OCI-LY1 (cell line): ENCODE measurements at regions not wholly inside any gene's neighbourhood (a gene's known extent, or its start where the extent isn't known, plus 50 kb on each side); places are given as distances from the start of the nearest gene placed in this dataset.

Source experiments
- H2AFZ ChIP-seq: fragments of 200-600 bp; sonication (generic), shearing (Covaris generic); 2 replicates; pipeline ENCODE4 v1.6.0; 2014; ENCODE audit warnings: antibody characterized with exemption, mild to moderate bottlenecking, low read length
- H3F3A ChIP-seq: fragments of 200-600 bp; sonication (generic), shearing (Covaris generic); 2 replicates; pipeline ENCODE4 v1.6.0; 2014; ENCODE audit warnings: mild to moderate bottlenecking, antibody characterized with exemption, low read length, moderate library complexity; ENCODE audit not compliant: insufficient read depth
- H3K27ac ChIP-seq: fragments of 200-600 bp; sonication (generic); 2 replicates; pipeline ENCODE4 v1.5.1; 2014; ENCODE audit warnings: low read length, mixed run types, mild to moderate bottlenecking, low read depth; ENCODE audit not compliant: poor library complexity, severe bottlenecking
- H3K27me3 ChIP-seq: fragments of 200-600 bp; sonication (generic); 2 replicates; pipeline ENCODE4 v1.6.0; 2014; ENCODE audit warnings: antibody characterized with exemption, mild to moderate bottlenecking, low read length, moderate library complexity; ENCODE audit not compliant: insufficient read depth
- H3K36me3 ChIP-seq: fragments of 200-600 bp; sonication (generic); 2 replicates; pipeline ENCODE4 v1.6.1; 2014; ENCODE audit warnings: mild to moderate bottlenecking, antibody characterized with exemption, low read length, moderate library complexity, mixed read lengths; ENCODE audit not compliant: insufficient read depth
- H3K4me1 ChIP-seq: fragments of 200-600 bp; sonication (generic); 2 replicates; pipeline ENCODE4 v1.5.1; 2014; ENCODE audit warnings: mild to moderate bottlenecking, low read length, moderate library complexity; ENCODE audit not compliant: insufficient read depth, severe bottlenecking
- H3K4me2 ChIP-seq: fragments of 200-600 bp; sonication (generic), shearing (Covaris generic); 2 replicates; pipeline ENCODE4 v1.6.1; 2014; ENCODE audit warnings: low read length
- H3K4me3 ChIP-seq: fragments of 200-600 bp; sonication (generic); 2 replicates; pipeline ENCODE4 v1.5.1; 2014; ENCODE audit warnings: low read length, low read depth, mild to moderate bottlenecking, mixed read lengths; ENCODE audit not compliant: poor library complexity, severe bottlenecking
- H3K79me2 ChIP-seq: fragments of 200-600 bp; shearing (Covaris generic); 2 replicates; pipeline ENCODE4 v1.6.1; 2016; ENCODE audit warnings: mixed run types, low read length, mixed read lengths; ENCODE audit not compliant: insufficient read depth
- H3K9ac ChIP-seq: fragments of 200-600 bp; sonication (generic), shearing (Covaris generic); 2 replicates; pipeline ENCODE4 v1.6.1; 2014; ENCODE audit warnings: mild to moderate bottlenecking, low read length, mixed read lengths
- H3K9me2 ChIP-seq: fragments of 200-600 bp; sonication (generic), shearing (Covaris generic); 2 replicates; pipeline ENCODE4 v1.6.1; 2014; ENCODE audit warnings: low read depth, mild to moderate bottlenecking, low read length, mixed read lengths
- H3K9me3 ChIP-seq: fragments of 200-600 bp; shearing (Covaris generic); 2 replicates; pipeline ENCODE4 v1.6.1; 2014; ENCODE audit warnings: low read length, mixed read lengths
- H4K20me1 ChIP-seq: fragments of 200-600 bp; sonication (generic), shearing (Covaris generic); 2 replicates; pipeline ENCODE4 v1.6.0; 2016; ENCODE audit warnings: mild to moderate bottlenecking, low read length; ENCODE audit not compliant: insufficient read depth
- EZH2 ChIP-seq: fragments of 200-600 bp; sonication (generic), shearing (Covaris generic); IDR thresholded peaks from 2 replicates; pipeline ENCODE4 v1.8.0; 2017; ENCODE audit warnings: borderline replicate concordance, mixed run types, mild to moderate bottlenecking, antibody characterized with exemption, low read length, moderate library complexity, mixed read lengths
- TF ChIP-seq, protein P1 (sequence below): fragments of 200-600 bp; sonication (generic), shearing (Covaris generic); IDR thresholded peaks from 2 replicates; pipeline ENCODE4 v1.5.1; 2017; ENCODE audit warnings: mild to moderate bottlenecking, antibody characterized with exemption, low read length, moderate library complexity, mixed read lengths

- H3K36me3 ChIP-seq = no peaks in the 10 kb centered on the region
- H3K79me2 ChIP-seq = no peaks in the 10 kb centered on the region
- no peak overlapping the region for H2AFZ ChIP-seq
- no peaks in the 10 kb centered on the region for H3F3A ChIP-seq
- H4K20me1 ChIP-seq = no peaks in the 10 kb centered on the region
- no peaks in the 10 kb centered on the region for H3K9me2 ChIP-seq
- H3K4me2 ChIP-seq = no peak overlapping the region
- H3K9ac ChIP-seq = no peak overlapping the region
- TF ChIP-seq, protein P1, sequence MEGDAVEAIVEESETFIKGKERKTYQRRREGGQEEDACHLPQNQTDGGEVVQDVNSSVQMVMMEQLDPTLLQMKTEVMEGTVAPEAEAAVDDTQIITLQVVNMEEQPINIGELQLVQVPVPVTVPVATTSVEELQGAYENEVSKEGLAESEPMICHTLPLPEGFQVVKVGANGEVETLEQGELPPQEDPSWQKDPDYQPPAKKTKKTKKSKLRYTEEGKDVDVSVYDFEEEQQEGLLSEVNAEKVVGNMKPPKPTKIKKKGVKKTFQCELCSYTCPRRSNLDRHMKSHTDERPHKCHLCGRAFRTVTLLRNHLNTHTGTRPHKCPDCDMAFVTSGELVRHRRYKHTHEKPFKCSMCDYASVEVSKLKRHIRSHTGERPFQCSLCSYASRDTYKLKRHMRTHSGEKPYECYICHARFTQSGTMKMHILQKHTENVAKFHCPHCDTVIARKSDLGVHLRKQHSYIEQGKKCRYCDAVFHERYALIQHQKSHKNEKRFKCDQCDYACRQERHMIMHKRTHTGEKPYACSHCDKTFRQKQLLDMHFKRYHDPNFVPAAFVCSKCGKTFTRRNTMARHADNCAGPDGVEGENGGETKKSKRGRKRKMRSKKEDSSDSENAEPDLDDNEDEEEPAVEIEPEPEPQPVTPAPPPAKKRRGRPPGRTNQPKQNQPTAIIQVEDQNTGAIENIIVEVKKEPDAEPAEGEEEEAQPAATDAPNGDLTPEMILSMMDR = no peak
- TF ChIP-seq EZH2 = no peak
- H3K4me3 ChIP-seq = no peak overlapping the region
- no peak overlapping the region for H3K27ac ChIP-seq
- H3K9me3 ChIP-seq = no peaks in the 10 kb centered on the region
- H3K4me1 ChIP-seq = no peaks in the 10 kb centered on the region
- H3K27me3 ChIP-seq = no peaks in the 10 kb centered on the region
Measured at GRCh38 chr9:105884416-105884815, 190.1 kb downstream of the TMEM38B start.

- no peak overlapping the region for H3K9ac ChIP-seq
- no peak overlapping the region for H2AFZ ChIP-seq
- H3K9me2 ChIP-seq = no peaks in the 10 kb centered on the region
- H3F3A ChIP-seq = no peaks in the 10 kb centered on the region
- H3K79me2 ChIP-seq = no peaks in the 10 kb centered on the region
- no peak overlapping the region for H3K27ac ChIP-seq
- H3K27me3 ChIP-seq = no peaks in the 10 kb centered on the region
- H3K9me3 ChIP-seq = no peaks in the 10 kb centered on the region
- H3K4me2 ChIP-seq = no peak overlapping the region
- no peaks in the 10 kb centered on the region for H3K4me1 ChIP-seq
- TF ChIP-seq, protein P1 = no peak
- no peak for TF ChIP-seq EZH2
- no peaks in the 10 kb centered on the region for H4K20me1 ChIP-seq
- no peaks in the 10 kb centered on the region for H3K36me3 ChIP-seq
- H3K4me3 ChIP-seq = no peak overlapping the region
Measured at GRCh38 chr9:105886136-105886535, 191.8 kb downstream of the TMEM38B start.

GRCh38 chr9:105887679-105888078 is 193.3 kb downstream of the TMEM38B start:
- H3F3A ChIP-seq = no peaks in the 10 kb centered on the region
- no peaks in the 10 kb centered on the region for H3K79me2 ChIP-seq
- no peak overlapping the region for H3K27ac ChIP-seq
- H3K4me3 ChIP-seq = no peak overlapping the region
- no peak overlapping the region for H3K9ac ChIP-seq
- no peaks in the 10 kb centered on the region for H3K36me3 ChIP-seq
- TF ChIP-seq, protein P1 = no peak
- no peak for TF ChIP-seq EZH2
- H3K9me2 ChIP-seq = no peaks in the 10 kb centered on the region
- H3K4me1 ChIP-seq = no peaks in the 10 kb centered on the region
- no peak overlapping the region for H2AFZ ChIP-seq
- H3K27me3 ChIP-seq = no peaks in the 10 kb centered on the region
- no peak overlapping the region for H3K4me2 ChIP-seq
- H4K20me1 ChIP-seq = no peaks in the 10 kb centered on the region
- no peaks in the 10 kb centered on the region for H3K9me3 ChIP-seq
